Activated CD8-positive, alpha-beta memory T cell treated with anti-CD3 and anti-CD28 coated beads, Interleukin-2, amount 50 U/mL, for 48 hours (primary cell): ENCODE measurements at regions not wholly inside any gene's neighbourhood (a gene's known extent, or its start where the extent isn't known, plus 50 kb on each side); places are given as distances from the start of the nearest gene placed in this dataset.
"Not testable (repeated sequence)": the region's sequence is repeated elsewhere in the genome, so short reads cannot be mapped to it uniquely, and the experiment has no call there.

Experiments used
- DNase-seq: peaks from one replicate; pipeline ENCODE4 v3.0.0-alpha.2; 2020

DNA sequence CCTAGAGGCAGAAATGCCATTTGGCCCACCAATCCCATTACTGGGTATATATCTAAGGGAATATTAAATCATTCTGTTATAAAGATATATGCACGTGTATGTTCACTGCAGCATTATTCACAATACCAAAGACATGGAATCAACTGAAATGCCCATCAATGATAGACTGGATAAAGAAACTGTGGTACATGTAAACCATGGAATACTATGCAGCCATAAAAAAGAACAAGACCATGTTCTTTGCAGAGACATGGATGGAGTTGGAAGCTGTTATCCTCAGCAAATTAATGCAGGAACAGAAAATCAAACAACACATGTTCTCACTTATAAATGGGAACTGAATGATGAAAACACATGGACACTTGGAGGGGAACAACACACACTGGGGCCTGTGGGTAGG lies 458.4 kb downstream of the CD83 start:
- no peak for DNase-seq

DNA sequence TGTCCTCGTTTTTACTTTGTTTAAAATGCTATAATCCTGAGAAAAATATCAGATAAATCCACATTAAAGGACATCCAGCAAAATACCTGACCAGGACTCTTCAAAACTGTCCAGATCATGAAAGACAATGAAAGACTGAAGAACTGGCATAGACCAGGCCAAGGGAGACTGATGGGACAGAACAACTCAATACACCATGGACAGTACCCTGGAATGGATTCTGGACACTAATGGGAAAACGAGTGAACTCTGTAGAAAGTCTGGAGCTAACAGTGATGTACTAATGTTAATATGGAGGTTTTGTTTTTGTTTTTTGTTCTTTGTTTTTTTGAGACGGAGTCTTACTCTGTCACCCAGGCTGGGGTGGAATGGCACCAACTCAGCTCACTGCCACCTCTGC lies 461.4 kb downstream of the CD83 start:
- DNase-seq: no peak

DNA sequence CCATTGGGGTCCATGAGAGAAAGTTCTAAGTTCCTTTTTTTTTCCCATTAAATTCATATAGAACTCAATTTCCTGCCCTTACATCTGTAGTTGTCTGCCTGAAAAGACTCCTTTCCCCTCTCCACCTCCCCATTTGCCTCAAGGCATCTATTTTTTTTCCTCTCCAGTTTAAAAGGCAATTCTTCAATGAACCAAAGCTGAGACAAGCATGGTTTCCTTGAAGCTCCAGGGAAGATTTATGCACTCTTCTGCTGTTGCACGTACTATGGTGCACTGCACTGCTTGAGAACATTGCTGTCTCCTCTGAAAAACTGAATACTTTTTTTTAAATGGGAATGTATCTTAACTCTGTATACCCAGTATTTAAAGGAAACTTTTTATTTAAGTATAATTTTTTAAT lies 465.2 kb downstream of the CD83 start:
- no peak for DNase-seq

DNA sequence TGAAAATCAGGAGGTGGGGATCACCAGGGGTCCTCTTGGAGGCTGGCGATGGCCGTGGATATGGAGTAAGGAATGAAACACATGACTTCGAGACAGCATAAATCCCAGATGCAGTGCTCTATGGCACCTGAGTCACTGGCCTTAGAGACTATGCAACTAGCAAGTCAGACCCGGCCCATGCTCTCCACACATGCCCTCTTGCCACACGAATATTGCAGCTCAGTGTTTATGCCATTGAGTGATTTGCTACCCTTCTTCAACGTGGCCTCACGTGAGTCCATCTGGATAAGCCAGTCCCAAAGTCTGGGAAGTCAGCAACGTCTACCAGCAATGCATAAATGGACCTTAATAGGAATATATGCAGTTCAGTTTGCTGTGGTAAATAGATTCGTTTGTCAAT lies 466.3 kb downstream of the CD83 start:
- DNase-seq: no peak

DNA sequence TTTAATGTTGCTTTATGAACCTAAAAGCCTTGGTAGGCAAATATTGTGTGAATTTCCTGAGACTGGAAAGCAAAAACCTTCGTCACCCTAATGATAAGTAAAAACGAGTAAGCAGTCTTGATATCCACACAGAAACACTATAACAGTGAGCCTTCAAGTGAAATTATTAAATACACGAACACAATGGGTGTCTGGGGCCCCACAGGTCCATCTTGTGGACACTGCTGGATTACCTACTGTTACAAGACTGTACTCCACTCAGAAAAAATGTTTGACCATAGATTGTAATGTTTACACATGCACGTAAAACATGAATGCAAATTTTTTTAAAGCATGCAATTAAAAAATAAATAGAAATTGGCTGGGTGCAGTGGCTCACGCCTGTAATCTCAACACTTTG lies 466.9 kb downstream of the CD83 start:
- DNase-seq: no peak

DNA sequence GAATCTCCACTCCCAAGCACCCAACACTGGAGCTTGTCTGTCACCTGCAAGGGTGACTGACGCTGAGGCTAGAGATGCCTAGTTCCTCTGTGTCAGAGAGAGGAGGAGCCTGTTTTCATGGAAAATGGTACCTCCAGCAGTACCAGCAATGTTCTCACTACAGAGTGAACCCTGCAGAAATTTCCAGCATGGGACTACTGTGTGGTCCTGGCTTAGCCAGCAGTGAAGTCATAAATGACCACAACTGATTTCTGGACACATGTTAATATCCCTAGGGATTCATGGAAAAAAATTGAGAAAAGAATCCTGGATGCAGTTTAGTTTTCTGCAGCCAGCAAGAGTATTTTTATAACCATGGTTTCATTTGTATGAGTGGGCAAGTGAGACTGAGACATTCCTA lies 468.1 kb downstream of the CD83 start:
- no peak for DNase-seq

DNA sequence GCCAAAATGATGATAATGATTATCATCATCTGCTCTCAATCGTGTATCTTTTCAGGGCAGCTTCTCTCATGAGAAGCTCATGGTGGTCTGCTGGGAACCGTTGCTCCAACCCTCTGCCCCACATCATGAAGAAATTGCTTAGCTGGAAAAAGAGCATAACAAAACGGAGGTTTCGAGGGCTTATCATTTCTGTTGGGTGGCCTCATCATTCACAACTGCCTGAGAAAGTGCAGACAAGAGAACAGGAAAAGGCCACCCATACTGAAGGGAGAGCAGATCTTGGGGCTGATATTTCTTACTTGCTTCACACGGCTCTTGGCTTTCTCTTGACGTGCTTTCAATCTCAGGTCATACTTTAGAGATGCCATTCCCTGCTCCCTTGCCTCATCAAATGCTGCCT lies 471.6 kb downstream of the CD83 start:
- no peak for DNase-seq

DNA sequence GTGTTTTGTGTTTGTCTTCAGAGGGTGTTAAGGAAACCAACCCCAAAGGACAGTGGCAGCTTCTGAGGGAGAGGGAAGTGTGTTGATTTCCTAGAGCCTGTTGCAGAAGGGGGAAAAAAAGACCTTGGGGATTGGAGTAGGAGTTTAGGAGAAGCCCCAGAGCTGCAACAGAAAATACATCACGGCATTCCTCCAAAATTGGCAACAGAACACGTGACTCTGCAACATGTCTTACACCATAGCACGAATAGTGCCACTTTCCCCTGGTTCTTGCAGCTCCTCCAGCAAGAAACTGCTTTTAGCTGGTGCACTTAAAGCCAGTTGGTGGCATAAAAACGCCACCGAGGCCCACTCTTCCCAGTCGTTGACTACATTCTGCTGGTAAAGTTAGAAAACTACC lies 473.0 kb downstream of the CD83 start:
- DNase-seq: no peak

DNA sequence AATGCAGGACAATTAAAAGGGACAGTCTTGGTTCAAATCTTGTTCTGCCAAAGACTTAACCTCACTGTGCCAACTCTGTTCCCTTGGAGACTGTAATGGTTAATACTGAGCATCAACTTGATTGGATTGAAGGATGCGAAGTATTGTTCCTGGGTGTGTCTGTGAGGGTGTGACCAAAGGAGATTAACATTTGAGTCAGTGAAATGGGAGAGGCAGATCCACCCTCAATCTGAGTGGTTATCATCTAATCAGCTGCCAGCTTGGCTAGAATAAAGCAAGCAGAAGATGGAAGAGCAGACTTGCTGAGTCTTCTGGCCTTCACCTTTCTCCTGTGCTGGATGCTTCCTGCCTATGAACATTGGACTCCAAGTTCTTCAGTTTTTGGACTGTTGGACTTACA lies 474.4 kb downstream of the CD83 start:
- no peak for DNase-seq

DNA sequence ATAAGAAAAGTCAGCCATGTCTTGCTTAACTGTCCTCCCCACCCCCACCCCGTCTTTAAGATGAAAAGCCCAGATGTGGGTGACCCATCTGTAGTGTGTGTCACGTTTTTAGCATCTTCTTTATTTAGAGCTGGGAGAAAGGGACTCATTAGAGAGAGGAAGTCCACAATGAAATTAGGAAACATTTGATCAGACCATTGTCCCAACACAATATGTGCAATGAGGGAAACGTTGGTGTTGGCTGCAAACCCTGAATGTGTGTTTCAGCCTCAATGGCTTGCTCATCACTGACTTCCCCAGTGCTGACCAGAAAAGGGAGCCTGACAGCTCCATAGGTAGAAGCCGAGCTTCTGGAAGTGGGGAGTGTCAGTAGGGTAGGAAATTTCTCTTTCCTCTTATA lies 475.7 kb downstream of the CD83 start:
- no peak for DNase-seq

DNA sequence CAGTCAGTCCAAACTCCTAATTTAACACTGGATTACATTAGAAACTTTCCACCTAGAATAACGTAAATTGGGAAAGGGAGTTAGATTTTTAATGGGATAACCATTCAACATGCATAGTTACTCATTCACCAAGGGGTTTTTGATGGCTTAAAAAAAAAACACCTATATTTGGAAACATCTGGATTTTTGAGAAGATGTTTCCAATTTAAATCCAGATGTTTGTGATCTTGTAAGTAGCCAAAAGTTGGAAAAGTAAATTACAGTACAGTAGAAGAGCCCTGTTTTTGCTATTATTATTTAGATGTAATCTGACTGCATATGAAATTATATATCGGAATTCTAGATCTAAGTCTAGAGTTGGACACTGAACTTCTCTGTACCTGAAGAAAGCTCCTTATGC lies 478.2 kb downstream of the CD83 start:
- no peak for DNase-seq

DNA sequence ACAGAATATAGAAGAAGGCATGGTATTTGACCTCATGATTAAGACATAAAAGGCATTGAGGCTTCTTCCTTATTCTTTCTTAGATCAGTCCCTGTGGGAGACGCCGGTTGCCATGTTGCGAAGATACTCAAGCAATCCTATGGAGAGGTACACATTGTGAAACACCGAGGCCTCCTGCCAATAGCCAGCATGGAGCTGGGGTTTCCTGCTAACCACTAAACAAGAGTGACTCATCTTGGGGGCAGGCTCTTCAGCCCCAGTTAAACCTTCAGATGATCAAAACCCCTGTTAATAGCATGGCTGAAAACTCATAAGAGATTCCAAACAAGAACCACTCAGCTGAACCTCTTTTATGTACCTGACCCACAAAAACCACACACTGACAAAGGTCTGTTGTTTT lies 478.8 kb downstream of the CD83 start:
- no peak for DNase-seq

DNA sequence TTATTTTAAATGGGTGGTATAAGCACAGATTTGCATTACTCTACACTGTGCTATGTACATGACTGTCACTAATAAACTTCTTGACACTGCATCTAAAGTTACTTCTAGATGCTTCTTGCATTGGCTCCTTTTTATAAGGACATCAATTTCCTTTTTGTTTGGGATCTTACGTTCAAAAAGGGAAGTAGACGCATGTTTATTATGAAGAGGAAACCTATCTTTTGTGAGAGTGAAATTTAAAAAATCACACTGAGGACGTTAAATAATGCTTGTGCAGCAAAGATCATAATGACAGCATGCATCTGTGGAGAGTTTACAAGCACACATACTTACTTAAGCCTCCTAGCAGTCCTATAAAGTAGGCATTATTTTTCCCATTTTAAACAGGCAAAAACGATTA lies 479.5 kb downstream of the CD83 start:
- no peak for DNase-seq

DNA sequence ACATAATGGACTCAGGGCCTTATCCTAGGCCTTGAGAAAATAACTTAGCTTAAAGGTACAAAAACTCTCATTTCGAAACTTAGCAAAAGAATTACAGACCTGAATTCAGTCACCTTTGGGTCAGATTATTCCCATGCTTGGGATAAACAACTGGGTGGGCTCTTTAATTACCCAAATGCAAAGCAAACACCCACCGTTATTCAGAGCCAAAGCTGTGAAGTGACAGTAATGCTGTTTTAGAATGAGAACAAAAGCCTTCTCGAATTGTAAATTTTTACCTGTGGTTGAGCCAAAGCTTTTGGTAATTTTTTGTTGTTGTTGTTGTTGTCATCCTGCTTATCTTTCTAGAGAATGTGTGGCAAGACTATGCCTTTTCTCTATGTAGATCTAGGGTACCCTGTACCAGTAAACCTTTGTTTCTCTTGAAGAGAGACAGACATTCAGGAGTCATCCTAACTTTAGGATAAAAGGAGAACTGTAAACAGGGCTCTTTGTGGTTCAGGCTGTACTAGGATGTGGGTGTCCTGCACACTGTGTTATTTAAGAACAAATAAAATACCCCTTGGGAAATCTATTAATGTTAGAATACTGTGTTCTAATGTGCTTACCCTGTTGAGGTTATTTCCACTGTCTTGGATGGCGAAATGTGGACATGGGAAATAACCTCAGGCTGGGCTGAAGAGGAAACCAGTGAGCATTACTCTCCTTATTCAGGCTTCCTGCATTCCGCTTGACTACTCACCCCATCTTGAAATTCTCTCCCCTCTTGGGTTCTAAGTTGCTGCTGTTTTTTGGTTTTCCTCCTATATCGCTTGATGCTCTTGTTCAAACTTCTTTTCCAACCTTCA lies 480.7 kb downstream of the CD83 start:
- no peak for DNase-seq

DNA sequence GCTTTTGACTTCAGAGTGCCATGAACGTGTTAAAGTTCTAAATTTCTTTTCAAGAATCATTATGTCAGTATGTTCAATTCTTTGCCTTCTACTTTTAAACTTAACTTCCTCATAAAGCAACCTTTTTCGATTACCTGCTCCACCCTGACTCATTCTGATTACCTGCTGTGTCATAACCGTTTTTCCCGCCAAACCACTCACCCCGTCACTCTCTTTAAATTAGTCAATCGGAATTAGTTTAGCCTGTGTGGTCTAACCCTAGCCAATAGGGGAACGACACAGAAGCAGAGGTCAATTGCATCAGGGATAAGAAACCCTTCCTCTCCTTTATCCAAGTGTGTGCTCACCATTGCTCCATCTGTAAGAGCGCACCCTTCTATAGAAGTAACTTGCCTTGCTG lies 482.7 kb downstream of the CD83 start:
- DNase-seq: not testable (repeated sequence)

DNA sequence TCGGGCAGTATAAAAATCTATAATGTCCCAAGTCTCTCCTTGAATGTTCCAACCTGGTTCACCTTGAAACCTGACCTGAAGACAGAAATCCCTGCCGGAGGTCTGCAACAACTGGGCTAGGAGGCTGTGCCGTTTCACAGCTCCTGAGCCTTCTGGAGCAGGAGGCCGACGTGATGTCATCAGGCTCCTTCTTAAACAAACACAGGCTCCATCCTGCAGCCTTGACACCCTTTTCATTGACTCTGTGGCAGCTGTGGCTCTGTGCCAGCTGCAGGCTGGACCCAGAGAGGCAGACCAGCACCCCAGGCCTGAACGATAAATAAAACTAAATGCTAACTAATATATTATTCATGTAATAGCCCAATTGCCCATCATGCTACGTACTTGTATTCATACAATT lies 483.9 kb downstream of the CD83 start:
- no peak for DNase-seq

DNA sequence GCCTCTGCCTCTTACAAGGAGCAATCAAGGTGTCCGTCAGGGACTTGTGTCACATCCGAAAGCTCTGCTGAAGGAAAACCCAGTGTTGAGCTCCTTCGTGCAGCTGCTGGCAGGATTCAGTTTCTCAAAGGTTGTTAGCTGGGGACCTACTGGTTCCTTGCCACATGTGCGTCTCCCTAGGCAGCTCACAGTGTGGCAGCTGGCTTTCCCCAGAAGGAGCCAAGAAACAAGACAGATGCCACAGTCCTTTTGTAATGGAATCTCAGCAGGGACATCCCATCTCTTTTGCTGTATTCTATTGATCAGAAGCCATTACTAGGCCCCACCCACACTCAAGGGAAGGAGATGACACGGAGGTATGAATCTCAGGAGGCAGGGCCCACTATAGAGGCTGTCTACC lies 488.8 kb downstream of the CD83 start:
- no peak for DNase-seq

DNA sequence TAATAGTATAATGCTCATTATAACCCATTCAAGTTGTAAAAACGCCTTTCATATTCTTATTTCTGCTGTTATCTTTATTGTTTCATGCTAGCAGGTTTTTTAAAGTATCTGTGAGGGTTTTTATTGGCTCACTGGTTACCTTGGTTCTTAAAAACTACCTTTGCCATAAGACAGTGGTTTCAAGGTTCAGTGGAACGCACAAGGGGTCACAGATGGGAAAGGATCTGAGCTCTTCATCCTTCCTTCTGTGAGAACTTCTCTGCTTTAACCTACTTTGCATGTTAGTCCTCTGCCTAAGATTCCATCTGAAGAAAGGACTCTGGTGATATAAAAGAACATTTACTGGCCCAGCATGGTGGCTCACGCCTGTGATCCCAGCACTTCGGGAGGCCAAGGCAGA lies 492.6 kb downstream of the CD83 start:
- no peak for DNase-seq

DNA sequence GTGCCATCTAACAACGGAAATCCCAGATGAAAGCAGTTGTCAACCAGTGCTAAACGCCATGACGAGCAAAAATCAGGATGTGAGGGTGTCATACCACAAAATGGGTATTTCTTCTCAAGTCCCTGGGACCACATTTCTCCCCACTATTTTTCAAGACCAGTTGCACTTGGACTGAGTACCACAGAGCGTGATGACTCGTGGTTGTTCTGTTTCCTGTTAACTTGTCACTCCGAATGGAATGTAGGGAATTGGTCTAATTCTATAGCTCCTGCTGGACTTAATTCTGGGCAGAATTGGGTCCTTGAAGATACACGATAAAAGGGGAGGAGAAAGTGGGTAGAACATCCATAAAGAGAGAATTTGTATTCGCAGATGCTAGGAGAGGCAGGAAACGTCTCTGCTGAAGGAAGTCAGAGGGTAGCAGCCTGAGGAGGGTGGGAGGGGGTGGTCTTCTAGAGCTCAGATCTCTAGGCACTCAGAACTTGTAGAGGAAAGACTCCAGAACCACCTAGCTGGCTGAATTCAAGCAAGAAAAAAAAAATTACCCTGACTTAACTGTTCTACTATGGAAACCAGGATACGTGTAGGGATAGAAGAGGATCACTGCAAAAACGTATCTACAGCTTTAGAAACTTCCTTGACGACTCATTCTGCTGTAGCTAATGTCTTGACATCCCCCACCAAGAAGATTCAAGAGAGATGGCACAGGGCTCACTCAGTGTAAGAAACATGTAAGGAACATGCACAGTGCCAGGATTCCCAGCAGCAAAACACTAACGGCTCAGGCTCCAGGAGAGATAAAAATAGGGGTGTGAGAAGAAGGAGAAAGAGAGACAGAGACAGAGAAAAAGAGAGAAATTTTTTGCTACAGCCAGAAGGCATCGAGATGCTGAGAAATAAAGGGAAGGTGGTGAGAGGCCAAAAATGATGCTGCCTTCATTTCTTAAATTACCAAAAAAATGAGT lies 494.7 kb downstream of the CD83 start:
- DNase-seq: no peak

DNA sequence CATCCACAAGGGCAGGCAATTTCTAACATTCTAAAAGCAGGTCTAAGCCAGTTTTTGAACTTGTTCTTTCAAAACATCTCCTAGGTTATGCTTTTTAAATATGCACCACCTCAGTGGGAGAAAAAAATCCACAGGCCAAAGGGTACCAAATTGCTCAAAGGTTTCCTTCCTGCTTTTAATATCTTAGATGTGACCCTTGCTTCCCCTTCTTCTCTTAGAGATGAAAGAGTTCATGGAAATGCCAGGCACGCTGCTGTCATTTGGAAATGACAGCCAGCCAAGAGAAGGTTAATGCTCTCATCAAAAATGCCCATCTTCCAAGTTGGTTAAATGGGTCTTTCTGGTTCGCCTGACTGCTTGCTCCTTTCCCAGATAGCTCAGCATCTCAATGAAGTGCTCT lies 497.1 kb downstream of the CD83 start:
- DNase-seq: no peak

DNA sequence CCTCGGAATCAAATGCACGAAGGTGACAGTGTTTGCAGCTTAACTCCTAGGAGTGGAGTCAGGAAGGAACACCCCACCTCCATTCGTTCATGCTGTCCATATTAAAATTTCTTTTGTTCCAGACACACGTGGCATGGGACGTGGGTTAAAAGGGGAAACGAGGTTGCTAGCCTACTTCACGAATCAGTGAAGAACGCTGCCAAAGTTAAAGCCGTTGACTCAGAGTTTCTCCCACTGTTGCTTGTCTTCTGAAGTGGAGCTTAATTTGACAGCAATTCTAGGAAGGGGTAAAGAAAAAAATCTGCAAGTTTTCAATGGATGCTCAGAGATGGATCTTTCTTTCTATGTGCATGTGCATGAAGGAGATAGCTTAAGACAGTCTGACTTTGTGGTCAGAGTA lies 499.1 kb downstream of the CD83 start:
- DNase-seq: no peak

DNA sequence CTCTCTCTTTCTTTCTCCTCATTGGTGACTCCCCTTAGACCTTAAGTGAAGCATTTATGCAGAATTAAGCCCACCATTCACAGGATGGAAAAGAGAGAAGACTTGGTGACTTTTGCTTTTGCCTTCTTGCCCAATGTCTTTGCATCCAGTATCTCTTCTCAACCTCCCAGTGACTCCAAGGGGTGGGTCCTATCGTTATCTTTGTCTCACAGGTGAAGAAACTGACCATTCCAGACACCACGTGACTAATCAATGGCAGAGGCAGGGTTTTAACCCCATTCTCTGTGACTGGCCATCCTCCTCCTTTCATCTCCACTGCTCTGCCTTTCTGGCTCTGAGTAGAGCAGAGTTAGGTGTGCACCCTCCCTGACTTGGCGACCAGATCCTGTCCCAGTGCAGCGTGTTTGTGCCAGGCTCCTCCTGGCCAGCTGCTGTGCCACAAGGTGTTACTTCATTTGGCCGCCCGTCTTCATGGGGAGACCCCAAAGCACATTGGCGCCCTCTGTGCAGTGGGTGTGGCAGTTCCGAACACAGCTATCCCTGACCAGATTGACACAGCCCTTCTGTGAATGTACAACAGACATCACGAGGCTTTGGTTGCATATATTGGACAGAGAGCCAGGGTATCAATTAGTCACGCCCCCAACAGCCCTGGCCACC lies 501.3 kb downstream of the CD83 start:
- no peak for DNase-seq

DNA sequence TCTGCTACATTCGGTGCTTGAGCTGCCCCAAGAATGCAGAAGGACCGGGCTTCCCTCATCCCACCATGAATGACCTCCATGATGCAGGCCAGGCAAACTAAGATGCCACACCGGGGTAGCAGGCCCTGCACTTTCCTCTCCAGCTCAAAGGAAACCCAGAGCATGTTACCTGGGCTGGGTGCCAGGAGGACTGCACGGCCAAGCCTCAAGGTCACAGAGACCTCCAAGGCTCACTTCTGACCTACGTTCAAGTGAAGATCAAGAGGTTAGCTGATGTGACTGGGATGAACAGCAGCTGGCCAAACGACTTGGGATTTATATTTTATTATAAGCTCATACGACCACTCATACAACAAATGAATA lies 501.8 kb downstream of the CD83 start:
- DNase-seq: no peak

DNA sequence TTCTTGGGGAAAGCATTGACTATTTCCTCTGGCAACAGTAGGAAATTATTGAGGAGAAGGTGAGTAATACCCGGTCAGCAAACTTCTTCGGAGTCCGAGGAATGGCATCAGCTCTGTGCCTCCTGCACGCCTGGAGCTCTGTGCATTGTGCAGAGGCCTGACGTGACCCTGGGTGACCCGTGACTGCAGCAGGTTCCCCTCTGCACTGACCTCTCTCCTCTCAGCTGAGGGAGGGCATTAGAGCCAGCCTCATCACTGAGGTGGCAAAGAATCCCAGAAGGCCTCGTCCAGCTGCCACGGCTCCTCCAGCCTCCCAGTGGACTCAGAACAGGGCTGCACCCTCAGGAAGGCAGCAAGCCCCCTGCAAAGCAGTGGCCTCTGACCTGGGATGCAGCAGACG lies 502.9 kb downstream of the CD83 start:
- DNase-seq: no peak
